ENCODE measurements at regions not wholly inside any gene's neighbourhood (a gene's known extent, or its start where the extent isn't known, plus 50 kb on each side); places are given as distances from the start of the nearest gene placed in this dataset.
A peak's percentile ranks its signal among the peaks of the same experiment; 100 is the strongest.

GRCh38 chrX:150018931-150019361 lies 80.7 kb upstream of the EOLA2 start:
- no peaks in the 10 kb centered on the region for H3K4me1 ChIP-seq (ENCODE audit: control insufficient read depth in 4 of 4, insufficient read depth in 4 of 4, low read length in 3 of 4)
- H3K9me3 ChIP-seq (ENCODE audit: control insufficient read depth in 4 of 4, low read length in 3 of 4), result no peaks in the 10 kb centered on the region
- 60% methylated on average over 2 of the region's 2 CpGs for WGBS
- no peak overlapping the region for H3K9ac ChIP-seq (ENCODE audit: low read depth in 1 of 2, low read length in 2 of 2)
- DNase-seq (ENCODE audit: low spot score), result no peak
- H3K27ac ChIP-seq (ENCODE audit: low read depth in 1 of 2, low read length in 2 of 2), result no peak overlapping the region
- no peaks in the 10 kb centered on the region for H3K36me3 ChIP-seq (ENCODE audit: control insufficient read depth in 4 of 4, insufficient read depth in 3 of 4, low read depth in 1 of 4, low read length in 3 of 4)
- TF ChIP-seq RXRA (IDR thresholded peaks at IDR 0.05), result no peak
- peak; percentile 11 for TF ChIP-seq CTCF (IDR thresholded peaks at IDR 0.05; ENCODE audit: low read depth, low read length, missing input control)
- TF ChIP-seq ATF3 (IDR thresholded peaks at IDR 0.05), result no peak
- no peak for TF ChIP-seq TAF1 (conservative IDR thresholded peaks at IDR 0.05)
- no peak for TF ChIP-seq SP1 (IDR thresholded peaks at IDR 0.05)
- no peak for TF ChIP-seq FOXA2 (IDR thresholded peaks at IDR 0.05)
- no peak for TF ChIP-seq HNF4A (conservative IDR thresholded peaks at IDR 0.05)
- H3K4me3 ChIP-seq (ENCODE audit: low read depth in 1 of 3, low read length in 3 of 3), result no peak overlapping the region
- H3K27me3 ChIP-seq (ENCODE audit: control insufficient read depth in 4 of 4, insufficient read depth in 4 of 4, low read length in 3 of 4), result no peaks in the 10 kb centered on the region

- 70% methylated on average over 1 of the region's 1 CpG for WGBS
- H3K36me3 ChIP-seq (ENCODE audit: control insufficient read depth in 4 of 4, insufficient read depth in 3 of 4, low read depth in 1 of 4, low read length in 3 of 4), result no peaks in the 10 kb centered on the region
- no peak overlapping the region for H3K4me3 ChIP-seq (ENCODE audit: low read depth in 1 of 3, low read length in 3 of 3)
- no peak for TF ChIP-seq RAD21 (IDR thresholded peaks at IDR 0.05)
- TF ChIP-seq CTCF (IDR thresholded peaks at IDR 0.05; ENCODE audit: low read depth, low read length, missing input control), result no peak
- TF ChIP-seq REST (IDR thresholded peaks at IDR 0.05), result no peak
- TF ChIP-seq FOXA2 (IDR thresholded peaks at IDR 0.05), result no peak
- no peak for TF ChIP-seq TAF1 (conservative IDR thresholded peaks at IDR 0.05)
- no peak for TF ChIP-seq FOXA1 (IDR thresholded peaks at IDR 0.05)
- no peak for TF ChIP-seq SP1 (IDR thresholded peaks at IDR 0.05)
- TF ChIP-seq GABPA (IDR thresholded peaks at IDR 0.05 in 1 of 2, conservative IDR thresholded peaks at IDR 0.05 in 1 of 2), result no peak
- TF ChIP-seq YY1 (IDR thresholded peaks at IDR 0.05), result no peak
- TF ChIP-seq RXRA (IDR thresholded peaks at IDR 0.05), result no peak
- H3K4me1 ChIP-seq (ENCODE audit: control insufficient read depth in 4 of 4, insufficient read depth in 4 of 4, low read length in 3 of 4), result no peaks in the 10 kb centered on the region
- H3K27ac ChIP-seq (ENCODE audit: low read depth in 1 of 2, low read length in 2 of 2), result no peak overlapping the region
- H3K9ac ChIP-seq (ENCODE audit: low read depth in 1 of 2, low read length in 2 of 2), result no peak overlapping the region
- no peaks in the 10 kb centered on the region for H3K9me3 ChIP-seq (ENCODE audit: control insufficient read depth in 4 of 4, low read length in 3 of 4)
- DNase-seq (ENCODE audit: low spot score), result no peak
- H3K27me3 ChIP-seq (ENCODE audit: control insufficient read depth in 4 of 4, insufficient read depth in 4 of 4, low read length in 3 of 4), result no peaks in the 10 kb centered on the region
Measured at GRCh38 chrX:150028692-150029091, 90.4 kb upstream of the EOLA2 start.
